ENCODE measurements at regions not wholly inside any gene's neighbourhood (a gene's known extent, or its start where the extent isn't known, plus 50 kb on each side); places are given as distances from the start of the nearest gene placed in this dataset.

- TF ChIP-seq EZH2 (IDR thresholded peaks at IDR 0.05) (no peak), POLR2AphosphoS5 (IDR thresholded peaks at IDR 0.05; ENCODE audit: borderline replicate concordance, low read depth, low read length) (no peak)
These were observed 203.8 kb downstream of the UACA start for GRCh38 chr15:70559265-70560239.

Data from SK-N-MC (cell line).